HG03025 (cell line): ENCODE measurements at regions not wholly inside any gene's neighbourhood (a gene's known extent, or its start where the extent isn't known, plus 50 kb on each side); places are given as distances from the start of the nearest gene placed in this dataset.
"Not testable (repeated sequence)": the region's sequence is repeated elsewhere in the genome, so short reads cannot be mapped to it uniquely, and the experiment has no call there.

Source experiments
- ATAC-seq: cut with Tn5 transposase; IDR thresholded peaks from one replicate; pipeline ENCODE4 v1.9.1; 2021; ENCODE audit warnings: mild to moderate bottlenecking, moderate library complexity; ENCODE audit not compliant: unreplicated experiment, low FRiP score

DNA sequence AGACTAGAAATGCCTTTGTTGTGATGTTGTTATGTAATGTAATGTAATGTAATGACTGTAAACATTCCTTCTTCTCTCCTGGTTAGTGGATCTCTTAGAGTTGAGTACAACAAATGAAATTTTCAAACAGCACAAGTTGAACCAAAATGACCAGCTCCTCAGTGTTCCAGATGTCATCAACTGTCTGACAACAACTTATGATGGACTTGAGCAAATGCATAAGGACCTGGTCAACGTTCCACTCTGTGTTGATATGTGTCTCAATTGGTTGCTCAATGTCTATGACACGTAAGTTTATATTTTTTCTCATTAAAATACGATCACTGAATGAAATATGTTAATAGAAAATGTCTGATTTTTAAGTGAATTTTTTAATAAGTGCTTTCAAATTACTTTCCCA lies 496.7 kb downstream of the UTRN start:
- no peak for ATAC-seq

DNA sequence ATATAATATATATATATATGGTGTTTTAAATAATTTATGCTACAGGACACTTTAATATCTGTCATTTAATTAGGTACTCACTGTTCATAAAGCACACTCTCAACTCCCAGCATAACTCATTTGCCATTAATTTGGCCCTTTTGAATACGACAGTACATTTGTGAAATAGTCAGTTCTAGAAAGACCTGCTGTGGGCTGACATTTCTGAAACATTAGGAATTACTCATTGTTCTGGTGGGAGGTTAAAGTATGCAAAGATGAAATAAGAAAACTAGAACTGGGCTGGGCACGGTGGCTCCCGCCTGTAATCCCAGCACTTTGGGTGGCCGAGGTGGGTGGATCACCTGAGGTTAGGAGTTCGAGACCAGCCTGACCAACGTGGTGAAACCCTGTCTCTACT lies 497.5 kb downstream of the UTRN start:
- no peak for ATAC-seq

DNA sequence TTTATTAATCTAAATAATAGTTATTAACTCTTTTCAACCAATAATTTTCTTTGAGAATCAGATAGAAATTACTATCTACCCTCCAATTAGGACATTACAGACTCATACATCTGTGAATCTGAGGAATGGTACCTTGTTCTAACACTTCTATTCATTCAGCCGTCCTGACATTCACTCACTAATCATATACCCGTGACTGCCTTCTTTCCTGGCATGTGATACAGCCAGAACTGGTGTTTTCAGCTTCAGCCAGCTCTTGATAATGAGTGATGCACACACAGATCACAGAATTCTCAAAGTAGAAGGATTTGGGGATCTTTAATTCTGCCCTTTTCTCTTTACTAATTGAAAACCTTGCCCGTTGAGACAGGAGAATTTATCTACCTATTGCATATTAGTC lies 499.9 kb downstream of the UTRN start:
- ATAC-seq: no peak

DNA sequence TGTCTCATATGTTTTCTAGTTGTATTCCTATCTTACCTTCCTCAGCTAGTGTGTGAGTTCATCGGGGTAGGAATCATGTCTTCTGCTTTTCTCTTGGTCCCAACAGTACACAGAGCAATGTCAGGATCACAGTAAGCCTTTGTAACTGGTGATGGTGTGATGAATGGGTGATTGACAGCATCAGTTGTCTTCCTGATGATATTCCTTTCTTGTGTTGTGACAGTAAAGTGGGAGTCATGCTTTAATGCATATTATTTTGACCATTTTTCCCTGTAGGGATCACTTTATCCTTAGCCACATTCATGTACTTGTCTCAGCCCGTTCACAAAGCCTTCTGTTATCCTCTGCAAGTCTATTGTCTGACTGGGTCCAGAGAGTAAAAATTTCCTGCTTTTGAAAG lies 501.7 kb downstream of the UTRN start:
- ATAC-seq: no peak

DNA sequence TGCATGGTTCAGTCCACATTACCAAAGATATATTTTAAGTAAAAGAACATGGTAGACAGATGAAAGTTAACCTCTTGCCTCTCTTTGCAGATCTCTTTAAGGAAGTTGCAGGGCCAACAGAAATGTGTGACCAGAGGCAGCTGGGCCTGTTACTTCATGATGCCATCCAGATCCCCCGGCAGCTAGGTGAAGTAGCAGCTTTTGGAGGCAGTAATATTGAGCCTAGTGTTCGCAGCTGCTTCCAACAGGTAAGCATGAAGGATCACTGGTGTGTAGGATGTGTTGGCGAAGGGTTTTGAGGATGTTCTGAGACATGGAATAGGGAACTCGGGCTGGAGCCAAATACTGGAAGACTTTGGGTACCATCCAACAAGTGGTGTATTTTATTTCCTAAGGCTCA lies 508.6 kb downstream of the UTRN start:
- no peak for ATAC-seq

DNA sequence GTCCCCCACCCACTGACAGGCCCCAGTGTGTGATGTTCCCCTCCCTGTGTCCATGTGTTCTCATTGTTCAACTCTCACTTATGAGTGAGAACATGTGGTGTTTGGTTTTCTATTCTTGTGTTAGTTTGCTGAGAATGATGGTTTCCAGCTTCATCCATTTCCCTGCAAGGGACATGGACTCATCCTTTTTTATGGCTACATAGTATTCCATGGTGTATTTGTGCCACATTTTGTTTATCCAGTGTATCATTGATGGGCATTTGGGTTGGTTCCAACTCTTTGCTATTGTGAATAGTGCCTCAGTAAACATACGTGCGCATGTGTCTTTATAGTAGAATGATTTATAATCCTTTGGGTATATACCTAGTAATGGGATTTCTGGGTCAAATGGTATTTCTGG lies 509.9 kb downstream of the UTRN start:
- not testable (repeated sequence) for ATAC-seq

DNA sequence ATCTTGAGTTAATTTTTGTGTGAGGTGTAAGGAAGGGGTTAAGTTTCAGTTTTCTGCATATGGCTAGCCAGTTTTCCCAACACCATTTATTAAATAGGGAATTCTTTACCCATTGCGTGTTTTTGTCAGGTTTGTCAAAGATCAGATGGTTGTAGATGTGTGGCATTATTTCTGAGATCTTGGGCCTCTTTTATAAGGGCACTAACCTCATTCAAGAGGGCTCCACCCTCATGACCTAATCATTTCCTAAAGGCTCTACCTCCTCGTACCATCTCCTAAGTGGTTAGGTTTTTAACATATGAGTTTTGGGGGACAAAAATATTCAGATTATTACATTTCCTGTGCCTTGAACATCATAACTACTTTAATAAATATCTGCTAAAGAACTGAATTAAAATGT lies 510.9 kb downstream of the UTRN start:
- ATAC-seq: no peak

DNA sequence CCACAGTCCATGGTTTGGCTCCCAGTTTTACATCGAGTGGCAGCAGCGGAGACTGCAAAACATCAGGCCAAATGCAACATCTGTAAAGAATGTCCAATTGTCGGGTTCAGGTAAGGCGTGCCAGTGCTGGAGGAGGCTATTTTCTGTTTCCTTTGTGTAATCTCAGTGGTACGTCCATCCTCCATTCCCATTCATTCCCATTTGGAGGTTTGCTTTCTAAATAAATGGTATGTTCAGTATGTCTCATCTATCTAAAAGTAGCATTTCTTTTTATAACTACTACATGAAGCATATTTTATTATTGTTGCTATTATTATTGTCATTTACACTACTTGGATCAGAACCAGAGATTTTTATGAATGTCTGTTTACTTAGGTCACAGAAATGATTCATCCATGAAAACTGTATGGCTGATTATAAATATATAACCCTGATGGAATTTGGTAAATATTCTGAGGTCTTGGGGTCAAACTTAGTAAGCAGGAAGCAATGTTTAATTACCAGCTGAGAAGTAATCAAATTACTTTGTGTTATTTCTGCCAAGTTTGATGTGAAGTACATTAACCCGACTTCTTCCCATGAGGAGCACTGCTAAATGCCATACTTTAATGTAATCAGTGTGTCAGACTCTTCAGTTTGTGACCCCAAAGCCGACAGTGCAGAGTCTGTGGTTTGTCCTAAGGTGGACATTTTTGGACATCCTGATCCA lies 512.9 kb downstream of the UTRN start:
- ATAC-seq: no peak

DNA sequence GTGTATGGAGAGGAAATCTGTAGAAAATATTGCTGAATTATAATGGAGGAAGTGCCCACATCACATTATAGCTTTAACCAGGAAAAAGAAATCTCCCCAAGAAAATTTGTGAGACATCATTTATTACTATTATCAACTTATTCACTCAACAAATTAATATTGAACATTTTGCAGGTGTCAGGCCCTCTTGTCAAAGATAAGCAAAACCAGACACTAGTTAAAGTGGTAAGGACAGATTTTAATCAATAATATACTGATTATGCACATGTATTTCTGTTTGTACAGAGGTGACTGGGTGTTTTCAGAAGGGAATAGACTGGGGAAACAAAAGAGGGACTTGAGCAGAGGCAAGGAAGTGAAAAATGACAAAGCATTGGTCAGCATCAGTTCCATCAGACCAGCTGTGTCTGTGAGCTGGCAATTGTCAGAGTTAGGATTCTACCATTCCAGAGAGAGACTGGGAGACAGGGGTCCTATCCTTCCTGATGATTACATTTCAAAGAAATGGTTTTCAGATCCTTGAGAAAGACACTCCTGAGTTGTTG lies 519.2 kb downstream of the UTRN start:
- no peak for ATAC-seq

DNA sequence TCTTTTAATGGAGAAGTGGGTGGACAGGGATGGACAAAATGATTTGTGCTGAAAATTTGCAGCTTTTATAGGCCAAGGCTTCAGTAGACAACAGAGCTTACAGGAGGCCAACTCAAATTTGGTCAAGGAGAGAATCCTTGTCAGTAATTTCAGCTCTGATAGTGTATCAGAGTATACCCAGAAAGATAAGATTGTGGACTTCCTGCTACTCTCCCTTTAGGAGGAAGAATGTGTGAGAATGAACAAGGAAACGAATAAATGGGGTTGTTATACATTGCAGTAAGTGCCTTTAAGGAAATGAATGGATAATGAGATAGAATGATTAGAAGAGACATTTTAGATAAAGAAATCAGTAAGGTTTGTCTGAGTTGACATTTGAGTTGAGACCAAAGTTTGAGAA lies 519.9 kb downstream of the UTRN start:
- ATAC-seq: no peak

DNA sequence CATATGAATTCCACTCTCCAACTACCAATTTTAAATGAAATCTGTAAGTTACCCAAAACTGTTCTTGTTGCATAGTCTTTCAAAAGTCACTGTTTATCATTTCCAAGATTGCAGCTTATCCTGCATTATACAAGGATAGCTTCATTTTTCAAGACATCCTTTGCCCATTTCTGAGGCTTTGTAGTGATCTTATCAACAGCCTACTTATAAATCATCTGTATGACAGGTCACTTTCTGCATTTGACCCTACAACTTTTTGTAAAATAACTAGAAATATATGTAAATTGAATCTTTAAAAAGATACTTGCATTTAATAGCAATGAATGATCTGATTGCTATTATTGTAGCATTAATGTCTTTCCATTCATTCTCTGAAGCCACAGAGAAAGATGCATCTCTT lies 521.1 kb downstream of the UTRN start:
- ATAC-seq: no peak

DNA sequence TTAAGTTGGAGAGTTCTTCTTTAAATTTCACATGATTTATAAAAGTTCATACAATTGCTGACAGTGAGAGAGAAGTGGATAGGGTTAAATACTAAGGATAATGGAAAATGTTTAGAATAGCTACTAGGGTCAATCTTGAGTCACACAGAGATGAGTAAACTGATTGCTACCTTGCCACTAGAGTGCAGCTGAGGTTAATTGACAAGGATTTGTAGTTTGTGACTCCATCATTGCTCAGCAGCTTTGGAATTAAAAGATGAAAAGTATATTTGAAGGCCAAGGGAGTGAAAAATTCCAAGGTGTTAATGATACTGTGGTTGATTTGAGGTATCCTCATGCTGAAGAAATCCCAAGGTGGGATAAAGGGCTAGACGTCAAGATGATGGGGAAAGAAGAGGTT lies 524.0 kb downstream of the UTRN start:
- ATAC-seq: no peak

DNA sequence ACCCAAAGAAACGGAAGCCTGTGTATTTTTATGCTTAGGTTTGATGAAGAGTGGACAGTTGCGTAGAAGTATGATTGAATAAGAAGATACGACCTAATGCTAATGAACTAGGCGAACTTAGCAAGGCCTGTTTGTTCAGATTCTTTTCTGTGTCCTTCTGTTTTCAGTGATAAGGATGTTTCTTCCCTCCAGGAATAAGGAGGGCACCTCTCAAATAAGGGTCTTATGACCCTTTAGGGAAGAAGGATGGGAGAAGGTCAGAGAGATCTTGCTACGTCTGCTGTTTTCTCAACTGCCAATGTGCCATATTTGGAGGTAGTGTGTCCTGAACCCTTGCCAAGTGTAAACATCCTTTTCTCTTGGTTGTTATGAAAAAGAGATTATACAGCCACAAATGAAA lies 524.8 kb downstream of the UTRN start:
- no peak for ATAC-seq

DNA sequence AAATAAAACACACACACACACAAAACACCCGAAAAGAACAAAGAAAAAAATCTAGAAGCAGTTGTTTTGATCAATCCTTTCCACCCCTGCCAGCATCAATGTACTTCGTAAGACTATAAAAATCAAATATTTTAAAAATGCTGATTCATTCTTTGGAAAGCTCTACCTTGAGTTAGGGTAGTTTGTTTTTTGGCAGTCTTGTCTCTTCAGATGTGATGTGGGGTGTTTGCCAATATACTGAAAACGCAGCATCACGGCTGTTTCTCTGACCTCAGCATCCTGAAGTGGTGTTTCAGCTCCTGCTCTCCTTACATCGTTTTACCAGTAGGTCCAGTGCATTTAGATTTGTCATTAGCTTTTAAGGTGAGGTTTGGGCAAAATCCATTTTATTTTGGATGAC lies 526.0 kb downstream of the UTRN start:
- ATAC-seq: no peak

DNA sequence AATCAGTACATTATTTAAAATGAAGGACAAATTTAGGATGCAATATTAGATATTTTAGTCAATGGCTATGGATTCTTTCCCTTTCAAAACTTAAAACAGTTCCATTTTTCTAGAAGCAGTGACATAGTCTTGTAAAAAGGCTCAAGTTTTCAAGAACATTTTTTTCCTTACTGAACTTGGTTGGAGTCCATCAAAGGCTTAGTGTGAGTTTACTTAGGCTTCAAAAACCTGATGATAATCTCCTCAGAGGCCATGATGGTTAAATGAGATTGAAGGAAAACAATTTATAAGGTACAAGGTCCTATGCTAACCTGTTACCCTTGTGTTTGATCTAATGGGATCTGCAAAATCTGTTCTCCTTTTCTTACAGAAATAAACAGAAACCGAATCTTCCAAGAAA lies 531.8 kb downstream of the UTRN start:
- no peak for ATAC-seq

DNA sequence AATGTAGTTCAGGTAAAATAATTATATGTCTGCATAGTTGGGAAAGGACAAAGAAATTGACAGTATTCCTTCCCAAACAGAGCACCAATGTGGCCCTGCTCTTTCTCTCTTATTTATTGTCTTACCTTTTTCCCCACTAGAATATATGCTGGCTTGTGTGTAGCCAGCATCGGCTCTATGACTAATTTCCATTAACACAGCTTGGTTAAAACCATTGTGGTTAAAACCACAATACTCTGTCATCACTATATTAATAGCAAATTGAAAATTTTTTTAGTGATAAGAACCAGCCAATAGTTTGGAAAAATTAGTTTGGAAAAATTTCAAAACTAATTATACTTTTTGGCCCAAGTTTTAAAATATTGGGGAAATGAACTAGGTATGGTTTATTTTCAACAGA lies 535.1 kb downstream of the UTRN start:
- ATAC-seq: no peak

DNA sequence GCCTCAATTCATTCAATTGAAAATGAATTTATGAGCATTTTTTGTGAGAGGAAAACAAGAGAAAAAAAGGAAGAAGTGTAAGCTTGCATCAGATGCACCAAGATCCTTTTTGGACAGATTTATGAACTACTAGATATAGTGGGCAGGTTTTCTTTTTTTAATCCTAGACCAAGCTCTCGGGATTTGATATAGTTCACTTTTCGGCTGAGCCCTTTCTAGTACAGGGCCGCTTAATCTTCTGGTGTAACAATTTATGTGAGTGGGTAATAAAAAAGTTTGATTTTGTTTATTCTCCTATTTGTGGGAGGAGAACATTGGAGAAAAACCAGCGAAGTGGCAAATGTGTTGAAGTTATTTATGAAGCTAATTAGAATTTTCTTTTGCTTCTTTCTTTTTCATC lies 538.0 kb downstream of the UTRN start:
- ATAC-seq: no peak

DNA sequence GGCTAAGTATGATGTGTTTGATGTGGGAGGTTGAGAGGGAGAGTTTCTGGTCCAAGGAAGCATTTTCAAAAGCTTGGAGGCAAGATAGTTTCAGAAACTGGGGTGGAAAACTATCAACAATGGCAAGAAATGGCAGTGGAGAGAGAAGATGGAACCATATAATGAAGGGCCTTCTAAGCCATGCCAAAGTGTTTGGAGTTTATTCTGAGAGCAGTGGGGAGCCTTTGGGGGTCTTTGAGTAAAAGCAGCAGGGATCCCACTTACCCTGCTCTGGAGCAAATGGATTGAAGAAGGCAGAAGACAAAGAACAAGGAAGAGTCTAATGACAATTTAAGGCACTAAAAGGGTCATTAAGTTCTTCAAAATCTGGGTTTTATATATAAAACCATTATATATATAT lies 538.9 kb downstream of the UTRN start:
- ATAC-seq: no peak

DNA sequence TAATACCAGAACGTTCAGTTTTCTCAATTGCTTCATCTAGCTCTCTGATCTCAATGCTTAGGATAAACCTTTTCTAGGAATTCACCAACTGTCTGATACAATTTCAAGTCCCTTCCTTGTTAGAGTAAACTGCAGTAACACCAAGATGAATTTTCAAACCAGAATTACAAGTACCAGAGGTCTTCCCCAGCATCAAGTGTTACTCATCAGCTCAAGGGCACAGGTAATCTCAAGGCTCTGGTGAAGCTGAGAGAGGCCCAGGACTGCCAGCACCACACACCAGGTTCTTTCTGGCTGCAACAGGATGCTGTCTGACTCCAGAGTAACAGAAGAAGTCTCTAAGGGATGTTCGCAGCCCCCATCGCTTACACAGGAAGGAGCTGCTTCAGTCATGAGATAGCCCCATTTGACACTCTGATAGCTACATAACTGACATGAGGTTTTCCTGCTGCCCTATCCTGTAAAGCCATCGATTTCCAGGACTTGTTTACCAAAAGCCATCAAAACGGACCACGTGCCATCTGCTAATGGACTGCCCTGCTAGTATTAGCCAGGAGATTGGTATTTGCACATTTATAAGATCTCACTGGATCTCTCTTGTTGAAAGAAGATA lies 549.4 kb downstream of the UTRN start:
- no peak for ATAC-seq

DNA sequence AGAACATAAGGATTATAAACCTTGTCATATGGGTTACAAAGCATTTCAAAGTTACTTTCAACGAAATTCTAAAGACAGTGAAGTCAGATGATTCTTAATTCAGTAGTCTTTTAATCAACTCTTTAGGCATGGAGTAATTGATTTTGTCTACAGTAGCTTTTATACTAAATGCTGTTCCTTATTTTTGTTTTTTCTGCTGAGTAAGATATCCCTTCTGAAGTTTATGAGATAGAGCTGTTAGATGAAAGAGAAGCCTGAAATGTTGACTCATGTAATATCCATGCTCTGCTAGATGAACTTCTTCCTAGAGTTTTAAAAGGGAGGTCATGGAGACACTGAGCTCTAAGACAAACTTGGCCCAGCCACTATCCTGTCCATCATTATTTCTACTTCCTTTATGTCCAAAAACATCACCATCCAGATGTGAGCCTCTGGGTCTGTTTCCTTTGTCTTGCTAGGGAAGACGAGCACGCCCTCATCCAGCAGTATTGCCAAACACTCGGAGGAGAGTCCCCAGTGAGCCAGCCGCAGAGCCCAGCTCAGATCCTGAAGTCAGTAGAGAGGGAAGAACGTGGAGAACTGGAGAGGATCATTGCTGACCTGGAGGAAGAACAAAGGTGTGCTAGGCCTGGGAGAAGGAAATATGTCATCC lies 550.3 kb downstream of the UTRN start:
- ATAC-seq: no peak

DNA sequence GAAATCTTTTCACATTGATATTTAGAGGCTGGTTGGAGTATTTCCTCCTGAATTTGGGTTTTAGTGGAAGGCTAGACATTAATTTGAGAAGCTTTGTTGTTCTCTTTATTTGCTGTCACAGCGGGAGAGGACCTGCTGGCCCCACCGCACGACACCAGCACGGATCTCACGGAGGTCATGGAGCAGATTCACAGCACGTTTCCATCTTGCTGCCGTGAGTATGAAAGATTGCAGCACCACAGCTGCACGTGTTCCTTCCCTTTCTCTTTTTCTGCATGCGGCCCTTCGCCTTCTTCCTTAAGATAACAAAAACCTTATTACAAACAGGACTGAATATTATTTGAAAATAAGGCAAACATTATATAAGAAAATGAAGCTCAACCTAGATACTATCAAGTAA lies 555.5 kb downstream of the UTRN start:
- no peak for ATAC-seq

DNA sequence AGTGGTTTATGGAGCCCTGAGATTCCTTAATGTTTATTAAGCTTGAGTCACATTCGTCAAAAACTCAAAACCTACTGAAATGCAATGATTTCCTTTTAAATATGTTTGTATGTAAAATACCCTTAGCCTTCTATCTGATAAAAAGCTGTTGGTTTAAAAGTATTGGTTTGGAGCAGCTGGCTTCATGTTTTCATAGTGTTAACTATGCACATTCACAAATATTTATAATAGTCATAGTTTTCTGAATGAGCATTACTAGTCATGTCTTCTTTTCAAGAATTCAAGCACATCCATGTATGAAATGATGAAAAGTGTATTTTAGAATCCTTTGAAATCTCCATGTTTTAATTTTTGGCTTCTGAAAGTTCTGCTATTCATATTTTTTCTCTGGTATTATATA lies 558.6 kb downstream of the UTRN start:
- no peak for ATAC-seq
